ENCODE measurements at regions not wholly inside any gene's neighbourhood (a gene's known extent, or its start where the extent isn't known, plus 50 kb on each side); places are given as distances from the start of the nearest gene placed in this dataset.
"Not testable (repeated sequence)": the region's sequence is repeated elsewhere in the genome, so short reads cannot be mapped to it uniquely, and the experiment has no call there.

DNA sequence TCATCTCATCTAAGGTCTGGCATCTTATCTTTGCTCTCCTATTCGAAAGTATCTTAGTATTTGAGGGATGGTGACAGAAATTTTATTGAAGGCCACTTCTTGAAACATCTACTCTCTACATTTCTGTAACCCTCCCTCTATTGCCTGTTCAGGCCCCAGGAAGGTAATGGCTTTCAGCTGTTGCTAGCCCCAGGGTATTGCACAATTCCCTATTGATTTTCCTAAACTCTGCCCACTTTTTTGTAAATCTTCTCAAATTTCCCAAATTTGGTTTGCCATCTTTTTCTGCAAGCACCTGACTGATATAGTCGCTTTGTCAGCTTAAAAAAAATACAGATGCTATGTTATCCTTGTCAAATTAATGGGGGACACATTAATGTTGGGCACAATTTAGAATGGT lies 242.1 kb downstream of the RAP2B start:
- ATAC-seq (no peak), FAIRE-seq (no peak), DNase-seq (ENCODE audit: low read depth, low spot score) (no peak)
- peaks cover 6% of the 10 kb centered on the region; the same call in 1 of the 2 replicates for H3K4me1 ChIP-seq (ENCODE audit: control insufficient read depth, insufficient read depth, low read length)
- SMC1A ChIA-PET (ENCODE audit: uncharacterized antibody, unreplicated experiment): interaction anchor here (1.0 to 1.4 kb wide), 2 partner anchors 22 to 40 kb away, joined by 3 to 4 read pairs; no protein-coding TSS in a partner anchor
- H3K27me3 ChIP-seq (replicated peaks in 1 of 2; ENCODE audit: control insufficient read depth in 2 of 2, insufficient read depth in 2 of 2, low read length in 1 of 2): no peaks in the 10 kb centered on the region
- WGBS (ENCODE audit: insufficient coverage, insufficient replicate concordance, low lambda C conversion rate, missing lambda C conversion rate): 15% methylated on average over 2 of the region's 2 CpGs
- H3K4me3 ChIP-seq: no peak overlapping the region
- no peaks in the 10 kb centered on the region for H3K36me3 ChIP-seq (ENCODE audit: control insufficient read depth in 2 of 2, insufficient read depth in 2 of 2, low read length in 1 of 2)
- H3K9me3 ChIP-seq (replicated peaks; ENCODE audit: control insufficient read depth, insufficient read depth, low read length): no peaks in the 10 kb centered on the region
- no peak overlapping the region for H3K9ac ChIP-seq (ENCODE audit: control insufficient read depth, insufficient read depth, low read length)
- TF ChIP-seq PAX8 (IDR thresholded peaks at IDR 0.05) (no peak), EGR1 (IDR thresholded peaks at IDR 0.05; ENCODE audit: borderline replicate concordance in 1 of 2, low read depth in 2 of 2, low read length in 2 of 2) (no peak), KLF5 (IDR thresholded peaks at IDR 0.05; ENCODE audit: partially characterized antibody) (no peak), RAD21 (IDR thresholded peaks at IDR 0.05; ENCODE audit: insufficient read depth, low read depth, low read length) (no peak), KDM1A (IDR thresholded peaks at IDR 0.05; ENCODE audit: borderline replicate concordance) (no peak), SIN3A (IDR thresholded peaks at IDR 0.05; ENCODE audit: low read depth, low read length) (no peak), HCFC1 (IDR thresholded peaks at IDR 0.05; ENCODE audit: low read length) (no peak), CREB1 (IDR thresholded peaks at IDR 0.05; ENCODE audit: low read depth) (no peak), RAD51 (IDR thresholded peaks at IDR 0.05) (no peak), YY1 (IDR thresholded peaks at IDR 0.05; ENCODE audit: low read depth, low read length) (no peak), TCF12 (IDR thresholded peaks at IDR 0.05; ENCODE audit: low read depth, low read length) (no peak), HDGF (IDR thresholded peaks at IDR 0.05) (no peak), EED (IDR thresholded peaks at IDR 0.05; ENCODE audit: low read depth) (no peak), CBFB (IDR thresholded peaks at IDR 0.05; ENCODE audit: low read depth) (no peak)
- no TSS peak for BruUV-seq (replicated peaks)
- intact Hi-C loops (cut with micrococcal nuclease; ENCODE audit: unreplicated experiment) (no loop called here), in situ Hi-C loops (cut with MboI) (no loop called here)
- H3K27ac ChIP-seq (ENCODE audit: control insufficient read depth, insufficient read depth): no peak overlapping the region
- no peaks in the 10 kb centered on the region for H3K79me2 ChIP-seq (ENCODE audit: control insufficient read depth, insufficient read depth, low read length)
- RAD21 ChIA-PET (ENCODE audit: unreplicated experiment): no interaction called here
- no peaks in the 10 kb centered on the region for H4K20me1 ChIP-seq (ENCODE audit: control insufficient read depth, insufficient read depth)
- no peak overlapping the region for H3K4me2 ChIP-seq (ENCODE audit: control insufficient read depth, insufficient read depth)
- POLR2A ChIA-PET: no interaction called here
- CTCF ChIA-PET: no interaction called here
- H2AFZ ChIP-seq (ENCODE audit: control insufficient read depth, low read depth, low read length): no peak overlapping the region

DNA sequence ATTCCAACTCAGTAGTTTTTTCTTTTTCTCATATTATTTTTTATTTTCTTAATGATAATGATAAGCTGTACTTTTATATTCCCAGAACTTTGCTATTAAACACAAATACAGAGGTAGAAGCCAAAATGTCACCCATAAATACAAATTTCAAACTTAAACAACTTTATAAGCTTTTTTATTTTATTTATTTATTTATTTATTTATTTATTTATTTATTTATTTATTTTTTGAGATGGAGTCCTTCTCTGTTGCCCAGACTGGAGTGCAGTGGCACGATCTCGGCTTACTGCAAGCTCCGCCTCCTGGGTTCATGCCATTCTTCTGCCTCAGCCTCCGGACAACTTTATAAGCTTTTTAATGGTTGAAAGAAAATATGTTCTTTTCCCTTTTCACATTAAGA lies 243.3 kb downstream of the RAP2B start:
- H3K27me3 ChIP-seq (replicated peaks in 1 of 2; ENCODE audit: control insufficient read depth in 2 of 2, insufficient read depth in 2 of 2, low read length in 1 of 2); BruUV-seq (replicated peaks); H3K36me3 ChIP-seq (ENCODE audit: control insufficient read depth in 2 of 2, insufficient read depth in 2 of 2, low read length in 1 of 2); ATAC-seq; H3K4me1 ChIP-seq (ENCODE audit: control insufficient read depth, insufficient read depth, low read length); H3K79me2 ChIP-seq (ENCODE audit: control insufficient read depth, insufficient read depth, low read length); H4K20me1 ChIP-seq (ENCODE audit: control insufficient read depth, insufficient read depth); RAD21 ChIA-PET (ENCODE audit: unreplicated experiment); in situ Hi-C loops (cut with MboI); H3K4me3 ChIP-seq; POLR2A ChIA-PET; H3K9me3 ChIP-seq (replicated peaks; ENCODE audit: control insufficient read depth, insufficient read depth, low read length); H3K27ac ChIP-seq (ENCODE audit: control insufficient read depth, insufficient read depth); H3K9ac ChIP-seq (ENCODE audit: control insufficient read depth, insufficient read depth, low read length); FAIRE-seq; intact Hi-C loops (cut with micrococcal nuclease; ENCODE audit: unreplicated experiment); H2AFZ ChIP-seq (ENCODE audit: control insufficient read depth, low read depth, low read length); DNase-seq (ENCODE audit: low read depth, low spot score); H3K4me2 ChIP-seq (ENCODE audit: control insufficient read depth, insufficient read depth): not testable (repeated sequence)
- CTCF ChIA-PET: interaction anchor here (0.5 to 0.6 kb wide), 2 partner anchors 123 to 218 kb away, joined by 3 read pairs; no protein-coding TSS in a partner anchor
- 84% methylated on average over 4 of the region's 4 CpGs for WGBS (ENCODE audit: insufficient coverage, insufficient replicate concordance, low lambda C conversion rate, missing lambda C conversion rate)
- SMC1A ChIA-PET (ENCODE audit: uncharacterized antibody, unreplicated experiment): interaction anchor here (1.4 kb wide), 1 partner anchor 38 kb away, joined by 4 read pairs; no protein-coding TSS in a partner anchor

All from GM12878 (cell line).